GM13976 (cell line): ENCODE measurements at regions not wholly inside any gene's neighbourhood (a gene's known extent, or its start where the extent isn't known, plus 50 kb on each side); places are given as distances from the start of the nearest gene placed in this dataset.

Experiments
- DNase-seq: peaks from one replicate; pipeline ENCODE4 v3.0.0; 2012; ENCODE audit warnings: low spot score
- in situ Hi-C: fragments of 300-500 bp; cut with MboI; formaldehyde crosslinking; loops from one replicate; pipeline ENCODE4 v1.12.0; 2022; ENCODE audit warnings: low sequenced_read_pairs, mixed read lengths, inconsistent platforms; ENCODE audit not compliant: unreplicated experiment
- TF ChIP-seq, protein P1 (sequence below): IDR thresholded peaks from 2 replicates; pipeline ENCODE4 v1.5.1; 2012; ENCODE audit warnings: borderline replicate concordance, mild to moderate bottlenecking; ENCODE audit not compliant: insufficient read depth; ENCODE audit errors: extremely low read depth, missing control alignments, control extremely low read depth

DNA sequence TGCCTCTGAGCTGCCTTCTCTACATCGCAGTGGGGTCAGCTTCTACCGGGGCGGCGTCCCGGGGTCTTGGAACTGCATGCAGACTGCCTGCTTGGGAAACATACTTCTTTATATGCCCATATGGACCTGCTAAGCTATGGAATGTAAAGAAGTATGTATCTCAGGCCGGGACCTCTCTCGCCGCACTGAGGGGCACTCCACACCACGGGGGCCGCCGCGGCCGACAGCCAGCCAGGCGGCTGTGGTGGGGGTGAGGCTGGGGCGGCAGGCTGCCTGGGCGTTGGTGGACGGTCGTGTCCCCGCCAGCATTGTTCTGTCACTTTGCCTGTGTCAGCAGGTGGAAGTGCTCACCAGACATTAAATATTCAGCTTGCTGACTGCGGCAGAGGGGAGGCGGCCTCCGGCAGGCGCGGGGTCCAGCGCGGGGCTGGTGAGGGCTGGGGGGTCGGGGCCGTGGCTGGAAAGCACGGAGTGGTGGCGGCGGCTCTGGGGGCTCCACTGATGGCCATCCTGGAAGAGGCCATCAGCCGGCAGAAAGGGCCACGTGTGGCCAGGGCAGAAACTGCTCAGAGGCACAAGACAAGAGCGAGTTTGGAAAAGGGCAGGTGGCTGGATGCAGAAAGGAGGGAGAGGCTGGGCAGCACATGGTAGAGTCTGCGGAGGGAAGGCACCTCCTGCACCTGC, 78.6 kb upstream of the GATA5 start:
- no peak for DNase-seq
- TF ChIP-seq, protein P1, sequence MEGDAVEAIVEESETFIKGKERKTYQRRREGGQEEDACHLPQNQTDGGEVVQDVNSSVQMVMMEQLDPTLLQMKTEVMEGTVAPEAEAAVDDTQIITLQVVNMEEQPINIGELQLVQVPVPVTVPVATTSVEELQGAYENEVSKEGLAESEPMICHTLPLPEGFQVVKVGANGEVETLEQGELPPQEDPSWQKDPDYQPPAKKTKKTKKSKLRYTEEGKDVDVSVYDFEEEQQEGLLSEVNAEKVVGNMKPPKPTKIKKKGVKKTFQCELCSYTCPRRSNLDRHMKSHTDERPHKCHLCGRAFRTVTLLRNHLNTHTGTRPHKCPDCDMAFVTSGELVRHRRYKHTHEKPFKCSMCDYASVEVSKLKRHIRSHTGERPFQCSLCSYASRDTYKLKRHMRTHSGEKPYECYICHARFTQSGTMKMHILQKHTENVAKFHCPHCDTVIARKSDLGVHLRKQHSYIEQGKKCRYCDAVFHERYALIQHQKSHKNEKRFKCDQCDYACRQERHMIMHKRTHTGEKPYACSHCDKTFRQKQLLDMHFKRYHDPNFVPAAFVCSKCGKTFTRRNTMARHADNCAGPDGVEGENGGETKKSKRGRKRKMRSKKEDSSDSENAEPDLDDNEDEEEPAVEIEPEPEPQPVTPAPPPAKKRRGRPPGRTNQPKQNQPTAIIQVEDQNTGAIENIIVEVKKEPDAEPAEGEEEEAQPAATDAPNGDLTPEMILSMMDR: no peak
- in situ Hi-C loops: no loop called here

- in situ Hi-C loops: no loop called here
- no peak for DNase-seq
- TF ChIP-seq, protein P1: no peak
Observed at GRCh38 chr20:62554898-62555641, 79.3 kb upstream of the GATA5 start.

DNA sequence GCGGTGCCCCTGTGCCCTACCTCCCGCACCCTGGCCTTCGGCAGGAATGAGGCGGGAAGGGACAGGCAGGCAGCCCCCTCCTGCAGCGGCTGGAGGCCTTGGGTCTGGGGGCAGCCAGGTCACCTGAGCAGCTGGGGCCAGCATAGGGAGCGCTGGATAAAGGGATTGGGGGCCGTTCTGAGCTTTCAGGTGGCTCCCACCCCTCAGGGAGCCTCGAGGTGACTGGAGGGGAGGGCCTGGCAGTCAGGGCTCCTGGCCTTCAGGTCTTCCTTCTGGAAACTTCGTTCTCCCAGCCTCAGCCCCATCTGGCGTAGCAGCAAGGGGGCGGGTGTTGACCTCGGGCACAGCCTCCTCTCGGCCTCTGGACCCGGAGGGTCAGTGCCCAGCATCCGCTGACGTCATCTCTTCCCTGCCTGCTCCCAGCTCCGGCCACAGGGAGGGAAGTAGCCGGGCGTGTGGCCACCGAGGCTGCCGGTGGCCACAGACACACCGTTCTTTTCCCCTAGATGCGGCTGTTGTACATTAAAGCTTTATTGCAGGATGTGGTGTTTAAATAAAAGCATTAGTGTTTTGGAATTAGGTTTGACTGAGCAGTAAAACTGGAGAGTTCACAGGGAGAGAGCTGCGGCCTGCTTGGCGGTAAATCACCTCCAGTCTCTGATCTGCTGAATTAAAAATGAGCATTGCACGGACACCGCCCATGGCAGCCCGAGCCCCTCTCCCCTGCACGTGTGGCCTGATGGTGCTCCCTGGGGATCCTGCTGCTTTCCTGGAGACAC, 80.0 kb upstream of the GATA5 start:
- TF ChIP-seq, protein P1: no peak
- no peak for DNase-seq

GRCh38 chr20:62557462-62557861, 81.7 kb upstream of the GATA5 start:
- TF ChIP-seq, protein P1: no peak
- no peak for DNase-seq
- in situ Hi-C loops: no loop called here

More for the DNA sequence above, 80.0 kb upstream of the GATA5 start:
- in situ Hi-C loops: no loop called here

DNA sequence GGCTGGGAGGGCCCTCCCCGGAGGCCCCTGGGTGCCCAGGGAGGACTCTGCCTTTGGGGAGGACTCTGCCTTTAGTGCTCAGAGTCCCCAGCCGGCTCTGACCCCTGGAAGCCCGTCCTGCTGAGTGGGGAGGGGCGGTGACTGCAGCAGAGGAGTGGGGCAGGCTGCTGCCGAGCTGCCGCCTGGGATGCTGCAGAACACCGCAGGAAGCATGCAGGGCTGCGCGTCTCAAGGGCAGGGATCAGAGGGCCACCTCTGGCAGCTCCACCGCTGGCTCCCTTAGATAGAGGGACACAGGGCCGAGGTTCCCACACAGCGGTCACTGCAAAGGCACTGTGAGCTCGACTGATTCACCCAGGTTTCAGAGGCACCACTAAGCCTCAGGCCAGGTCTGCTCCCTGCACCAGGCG, 82.2 kb upstream of the GATA5 start:
- TF ChIP-seq, protein P1: no peak
- in situ Hi-C loops: no loop called here
- no peak for DNase-seq

GRCh38 chr20:62558779-62559178, 83.0 kb upstream of the GATA5 start:
- in situ Hi-C loops: no loop called here
- TF ChIP-seq, protein P1: no peak
- no peak for DNase-seq
